GF-D8 (cell line): ENCODE measurements at regions not wholly inside any gene's neighbourhood (a gene's known extent, or its start where the extent isn't known, plus 50 kb on each side); places are given as distances from the start of the nearest gene placed in this dataset.
"Not testable (repeated sequence)": the region's sequence is repeated elsewhere in the genome, so short reads cannot be mapped to it uniquely, and the experiment has no call there.

Source experiments
- DNase-seq: peaks from one replicate; lab custom pipeline; 2025; lab: John Stamatoyannopoulos, UW

DNA sequence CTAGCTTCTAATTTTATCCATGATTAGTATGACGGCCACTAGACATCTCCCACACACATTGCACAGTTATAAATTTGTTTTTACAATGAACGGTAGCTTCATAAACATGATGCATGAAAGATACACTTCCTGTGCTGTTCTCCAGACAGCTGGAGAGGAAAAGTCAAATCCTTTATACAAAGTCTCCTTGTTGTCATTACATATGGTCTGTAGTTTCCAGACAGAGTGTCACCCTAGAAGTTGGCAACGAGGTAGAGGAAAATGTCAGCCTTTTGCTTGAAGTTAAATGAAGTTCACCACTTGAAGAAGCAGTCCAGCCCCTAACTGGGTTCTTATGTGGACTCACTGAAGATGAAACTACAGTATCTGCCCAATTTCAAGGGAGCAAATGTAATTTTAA is 253.0 kb upstream of the P2RY1 start:
- DNase-seq: no peak

DNA sequence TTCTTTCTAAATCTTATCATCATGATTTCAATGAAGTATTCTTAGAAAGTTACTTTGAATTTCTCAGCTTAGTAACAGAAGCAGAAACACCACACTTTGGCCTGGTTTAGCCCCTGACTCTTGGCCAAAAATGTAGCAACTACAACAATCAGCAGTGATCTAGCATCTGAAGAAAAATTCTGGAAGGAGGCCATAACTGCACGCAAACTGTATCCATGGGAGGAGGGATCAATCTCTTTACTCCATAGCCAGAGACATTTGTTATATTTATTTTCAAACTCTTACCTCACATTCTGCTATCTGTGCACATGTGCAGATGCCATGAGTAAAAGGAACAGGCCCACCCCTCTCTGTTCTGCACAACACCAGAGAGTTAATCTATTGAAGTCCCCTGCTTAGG is 251.0 kb upstream of the P2RY1 start:
- no peak for DNase-seq

- no peak for DNase-seq
These were observed 248.0 kb upstream of the P2RY1 start for GRCh38 chr3:152586974-152587373.

- DNase-seq: no peak
These were observed 247.1 kb upstream of the P2RY1 start for GRCh38 chr3:152587861-152588260.

GRCh38 chr3:152589644-152590043 is 245.3 kb upstream of the P2RY1 start:
- no peak for DNase-seq

DNA sequence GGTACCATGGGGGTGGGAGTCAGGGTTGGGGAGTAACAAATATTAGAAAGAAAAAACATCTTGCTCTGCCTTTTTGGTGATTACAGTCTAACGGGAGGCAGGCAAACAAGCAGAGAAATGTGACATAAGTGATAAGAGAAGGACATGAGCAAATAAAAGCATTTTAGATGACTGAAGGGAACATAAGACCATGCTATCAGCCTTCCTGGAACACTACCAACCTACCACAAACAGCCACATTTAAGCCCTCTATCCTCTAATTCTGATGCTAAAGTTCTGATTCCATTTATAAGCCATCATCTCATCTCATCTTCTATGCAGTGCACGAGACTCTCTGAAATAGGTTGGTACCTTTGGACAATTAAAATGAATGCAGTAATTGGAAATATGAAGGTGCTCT is 243.4 kb upstream of the P2RY1 start:
- DNase-seq: no peak

DNA sequence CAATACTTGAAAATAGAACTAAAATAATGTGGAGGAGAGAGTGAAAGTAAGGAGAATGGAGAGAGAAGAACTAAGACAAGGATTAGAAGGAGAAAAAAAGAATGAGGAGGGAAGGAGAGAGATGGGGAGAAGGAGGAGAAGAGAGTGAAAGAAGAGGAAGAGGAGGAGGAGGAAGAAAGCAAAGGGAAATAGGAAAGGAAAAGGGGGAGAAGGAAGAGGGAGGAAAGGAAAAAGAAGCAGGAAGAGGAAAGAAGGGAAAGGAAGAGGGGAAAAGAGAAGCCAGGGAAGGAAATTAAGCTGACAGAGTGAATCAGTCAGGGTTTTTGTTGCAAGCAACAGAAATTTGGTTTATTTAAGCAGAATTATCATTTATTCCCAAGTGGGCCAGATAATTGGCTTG is 241.7 kb upstream of the P2RY1 start:
- no peak for DNase-seq

- DNase-seq: peak; percentile 62
These were observed 238.7 kb upstream of the P2RY1 start for GRCh38 chr3:152595975-152596821.

GRCh38 chr3:152596832-152597231 is 238.1 kb upstream of the P2RY1 start:
- DNase-seq: not testable (repeated sequence)

GRCh38 chr3:152606146-152606545 is 228.8 kb upstream of the P2RY1 start:
- DNase-seq: no peak

- DNase-seq: no peak
These were observed 227.8 kb upstream of the P2RY1 start for GRCh38 chr3:152607179-152607578.

- DNase-seq: no peak
These were observed 226.0 kb upstream of the P2RY1 start for GRCh38 chr3:152608696-152609594.

GRCh38 chr3:152609891-152610290 is 225.0 kb upstream of the P2RY1 start:
- no peak for DNase-seq

DNA sequence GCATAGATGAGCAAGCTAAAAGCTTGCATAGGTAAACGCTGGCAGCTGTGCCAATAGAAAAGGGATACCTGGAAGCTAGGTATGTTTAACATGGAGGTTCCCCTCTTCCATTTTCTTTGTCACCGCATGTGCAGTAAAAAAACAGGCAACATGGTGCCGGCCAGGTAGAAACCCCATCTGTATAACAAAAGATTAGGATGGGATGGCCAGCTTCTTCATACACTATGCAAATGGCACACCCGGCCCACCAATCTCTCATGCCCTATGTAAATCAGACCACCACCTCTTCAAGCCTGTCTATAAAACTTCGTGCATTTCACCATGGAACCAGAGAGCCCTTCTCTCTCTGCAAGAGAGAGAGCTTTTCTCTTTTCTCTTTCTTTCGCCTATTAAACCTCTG is 224.3 kb upstream of the P2RY1 start:
- no peak for DNase-seq

- DNase-seq: no peak
These were observed 223.0 kb upstream of the P2RY1 start for GRCh38 chr3:152611905-152612304.

DNA sequence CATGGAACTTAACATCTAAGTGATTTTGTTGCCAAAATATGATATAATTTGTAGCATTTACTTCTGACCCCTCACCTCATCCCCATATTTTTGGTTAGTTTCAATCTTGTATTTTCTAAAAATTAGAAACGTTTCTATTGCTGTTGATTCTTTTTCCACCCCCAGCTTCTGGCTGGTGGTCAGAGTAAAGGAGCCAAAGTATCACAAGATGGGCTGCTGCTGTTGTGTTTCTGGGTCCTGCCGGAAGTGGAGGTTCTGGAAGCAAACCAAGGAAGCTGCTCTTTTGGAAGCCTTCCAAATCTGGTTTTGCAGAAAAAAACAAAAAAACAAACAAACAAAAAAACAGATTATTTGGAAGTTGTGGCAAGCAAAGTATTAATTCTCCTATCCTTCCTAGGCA is 221.1 kb upstream of the P2RY1 start:
- no peak for DNase-seq

DNA sequence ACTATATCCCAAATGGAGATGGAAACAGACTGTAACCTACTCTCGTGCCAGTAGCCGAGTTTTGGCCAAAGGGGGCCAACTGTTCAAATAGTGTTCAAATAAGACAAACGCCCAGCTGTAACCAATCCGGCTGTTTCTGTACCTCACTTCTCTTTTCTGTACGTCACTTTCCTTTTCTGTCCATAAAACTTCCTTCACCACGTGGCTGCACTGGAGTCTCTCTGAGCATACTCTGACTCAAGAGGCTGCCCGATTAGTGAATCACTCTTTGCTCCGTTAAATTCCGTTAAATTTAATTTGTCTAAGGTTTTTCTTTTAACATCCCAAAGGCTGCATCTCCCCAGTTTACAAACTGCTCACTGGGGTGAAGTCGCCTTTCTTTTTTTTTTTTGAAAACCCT is 219.2 kb upstream of the P2RY1 start:
- no peak for DNase-seq

DNA sequence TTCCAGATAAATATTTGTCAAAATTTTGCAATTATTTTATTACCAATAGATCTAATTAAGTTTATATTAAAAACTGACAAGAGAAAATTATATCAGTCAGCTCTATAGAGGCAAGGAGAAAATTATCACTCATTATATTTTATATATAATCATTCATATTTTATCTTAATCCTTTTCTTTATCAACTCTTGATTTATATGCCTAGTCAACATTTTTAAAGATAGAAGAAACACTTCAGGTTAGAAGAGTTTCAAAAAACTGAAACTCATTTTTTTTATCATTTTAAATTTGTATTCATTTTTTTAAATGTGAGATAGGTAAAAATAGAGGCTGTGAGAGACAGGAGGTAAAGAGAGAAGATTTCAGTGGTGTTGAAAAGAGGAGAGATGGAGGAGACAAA is 217.3 kb upstream of the P2RY1 start:
- no peak for DNase-seq

- no peak for DNase-seq
These were observed 216.4 kb upstream of the P2RY1 start for GRCh38 chr3:152618529-152618928.

DNA sequence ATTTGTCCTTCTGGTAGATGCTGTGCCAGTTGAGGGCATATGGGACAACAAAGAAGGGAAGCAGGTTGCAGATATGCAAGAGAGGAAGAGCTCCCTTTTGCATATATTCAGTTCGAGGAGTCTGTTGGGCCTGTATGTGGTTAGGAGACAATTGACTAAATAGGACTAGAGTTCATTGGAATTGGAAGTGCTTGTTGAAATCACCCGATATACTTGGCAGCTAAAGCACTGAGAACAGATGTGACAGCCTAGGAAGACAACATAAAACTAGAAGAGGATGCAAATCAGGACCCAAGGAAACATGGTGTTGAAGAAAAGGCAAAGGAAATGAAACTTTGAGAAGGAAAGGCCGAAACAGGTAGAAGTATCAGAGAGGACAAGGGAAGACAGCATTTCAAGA is 215.2 kb upstream of the P2RY1 start:
- no peak for DNase-seq

- no peak for DNase-seq
These were observed 214.5 kb upstream of the P2RY1 start for GRCh38 chr3:152620395-152620794.

DNA sequence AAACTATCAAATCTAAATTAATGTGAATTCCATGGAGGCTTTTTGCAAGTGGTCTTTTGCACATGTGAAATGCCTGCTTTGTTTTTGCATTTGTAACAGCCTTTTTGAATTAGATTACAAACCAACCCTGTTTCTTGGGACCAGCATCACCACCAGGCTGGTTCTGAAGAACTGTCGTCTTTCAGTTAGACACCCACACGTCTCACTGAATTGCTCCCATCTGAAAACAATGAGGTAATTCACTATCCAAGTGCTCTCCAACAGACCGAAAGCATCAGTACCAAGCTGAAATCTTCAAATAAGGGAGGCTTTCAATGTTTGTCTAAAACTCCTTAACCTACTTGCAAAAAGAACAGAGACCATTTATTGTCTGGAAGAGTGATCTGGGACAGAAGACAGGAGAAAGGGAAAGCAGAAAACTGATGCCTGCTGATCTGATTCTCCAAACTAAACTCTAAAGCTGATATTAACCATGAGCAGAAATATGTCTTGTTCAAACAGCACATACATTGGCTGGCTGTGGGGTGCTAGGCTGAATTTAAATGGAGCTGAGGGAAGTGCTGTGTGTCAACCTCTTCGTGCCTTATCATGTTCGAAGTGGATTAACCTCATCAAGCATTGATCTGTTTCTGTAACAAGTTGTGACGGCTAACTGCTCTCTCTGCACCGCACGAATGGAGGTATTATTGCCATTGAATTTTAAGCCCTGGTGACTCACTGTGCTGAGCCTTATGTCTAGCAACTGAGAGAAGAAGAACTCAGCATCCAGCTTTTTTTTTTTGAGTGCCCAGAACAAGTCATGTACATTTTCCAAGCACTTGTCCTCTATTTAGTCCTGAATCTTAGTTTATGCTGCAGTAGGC is 213.7 kb upstream of the P2RY1 start:
- no peak for DNase-seq
